Tibial artery (tissue), 4 donors: ENCODE measurements at regions not wholly inside any gene's neighbourhood (a gene's known extent, or its start where the extent isn't known, plus 50 kb on each side); places are given as distances from the start of the nearest gene placed in this dataset.

Experiments used
- DNase-seq, 2 donors: peaks; one replicate each; pipeline ENCODE4 v3.0.0-alpha.2; 2019
- H3K27ac ChIP-seq, 2 donors: fragments of 200-600 bp; sonication (generic) in 1 of 2; 1 replicate in 1 of 2; 2 replicates in 1 of 2; pipeline ENCODE4 v1.5.1; 2018 to 2019; ENCODE audit warnings: mild to moderate bottlenecking in 1 of 2
- H3K27me3 ChIP-seq, 2 donors: fragments of 200-600 bp; sonication (generic) in 1 of 2; one replicate each; pipeline versions ENCODE4 v1.5.1 to v1.6.0; 2016 to 2019
- H3K36me3 ChIP-seq, 3 donors: fragments of 200-600 bp; sonication (generic) in 2 of 3; one replicate each; pipeline ENCODE4 v1.5.1; 2016 to 2019; ENCODE audit warnings: mild to moderate bottlenecking in 2 of 3
- H3K4me1 ChIP-seq, 4 donors: fragments of 200-600 bp; sonication (generic) in 2 of 4; 1 replicate in 3 of 4; 2 replicates in 1 of 4; pipeline ENCODE4 v1.5.1; 2016 to 2019
- H3K4me3 ChIP-seq, 2 donors: fragments of 200-600 bp; sonication (generic) in 1 of 2; 1 replicate in 1 of 2; 2 replicates in 1 of 2; pipeline ENCODE4 v1.5.1; 2018 to 2019; ENCODE audit warnings: mild to moderate bottlenecking in 2 of 2
- H3K9me3 ChIP-seq, 3 donors: fragments of 200-600 bp; sonication (generic) in 1 of 3; one replicate each; pipeline ENCODE4 v1.5.1; 2016 to 2019
- intact Hi-C: fragments of 100-400 bp; cut with DNase I; formaldehyde crosslinking; loops from one replicate; pipeline ENCODE4 v1.15.0; 2023; ENCODE audit warnings: low total_unique reads
- TF ChIP-seq, protein P1 (sequence below), 2 experiments: fragments of 200-600 bp in 1 of 2; fragments of 450-650 bp in 1 of 2; IDR thresholded peaks; one replicate each; pipeline ENCODE4 v1.5.1; 2017 to 2019; ENCODE audit warnings: antibody characterized with exemption in 2 of 2, mild to moderate bottlenecking in 1 of 2, moderate library complexity in 1 of 2

DNA sequence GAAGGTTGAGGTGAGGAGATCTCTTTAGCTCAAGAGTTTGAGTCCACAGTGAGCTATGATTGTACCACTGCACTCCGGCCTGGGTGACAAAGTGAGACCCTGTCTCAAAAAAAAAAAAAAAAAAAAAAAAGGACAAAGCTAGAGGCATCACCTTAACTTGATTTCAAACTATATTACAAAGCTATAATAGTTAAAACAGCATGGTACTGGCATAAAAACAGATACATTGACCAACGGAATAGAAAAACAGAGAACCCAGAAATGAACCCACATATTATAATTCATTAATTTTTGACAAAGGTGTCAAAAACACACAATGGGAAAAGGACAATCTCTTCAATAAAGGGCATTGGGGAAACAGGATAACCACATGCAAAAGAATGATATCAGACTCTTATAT lies 50.8 kb upstream of the MBOAT1 start:
- TF ChIP-seq, protein P1, sequence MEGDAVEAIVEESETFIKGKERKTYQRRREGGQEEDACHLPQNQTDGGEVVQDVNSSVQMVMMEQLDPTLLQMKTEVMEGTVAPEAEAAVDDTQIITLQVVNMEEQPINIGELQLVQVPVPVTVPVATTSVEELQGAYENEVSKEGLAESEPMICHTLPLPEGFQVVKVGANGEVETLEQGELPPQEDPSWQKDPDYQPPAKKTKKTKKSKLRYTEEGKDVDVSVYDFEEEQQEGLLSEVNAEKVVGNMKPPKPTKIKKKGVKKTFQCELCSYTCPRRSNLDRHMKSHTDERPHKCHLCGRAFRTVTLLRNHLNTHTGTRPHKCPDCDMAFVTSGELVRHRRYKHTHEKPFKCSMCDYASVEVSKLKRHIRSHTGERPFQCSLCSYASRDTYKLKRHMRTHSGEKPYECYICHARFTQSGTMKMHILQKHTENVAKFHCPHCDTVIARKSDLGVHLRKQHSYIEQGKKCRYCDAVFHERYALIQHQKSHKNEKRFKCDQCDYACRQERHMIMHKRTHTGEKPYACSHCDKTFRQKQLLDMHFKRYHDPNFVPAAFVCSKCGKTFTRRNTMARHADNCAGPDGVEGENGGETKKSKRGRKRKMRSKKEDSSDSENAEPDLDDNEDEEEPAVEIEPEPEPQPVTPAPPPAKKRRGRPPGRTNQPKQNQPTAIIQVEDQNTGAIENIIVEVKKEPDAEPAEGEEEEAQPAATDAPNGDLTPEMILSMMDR (IDR thresholded peaks at IDR 0.05): no peak
- no peak overlapping the region for H3K27ac ChIP-seq
- H3K9me3 ChIP-seq: peaks cover 0 to 8% (median 0%) of the 10 kb centered on the region in 3 donors
- peaks cover 0 to 3% (median 0%) of the 10 kb centered on the region in 4 donors for H3K4me1 ChIP-seq
- intact Hi-C loops: no loop called here
- no peaks in the 10 kb centered on the region for H3K36me3 ChIP-seq
- DNase-seq: no peak
- H3K4me3 ChIP-seq: no peak overlapping the region
- no peaks in the 10 kb centered on the region for H3K27me3 ChIP-seq

DNA sequence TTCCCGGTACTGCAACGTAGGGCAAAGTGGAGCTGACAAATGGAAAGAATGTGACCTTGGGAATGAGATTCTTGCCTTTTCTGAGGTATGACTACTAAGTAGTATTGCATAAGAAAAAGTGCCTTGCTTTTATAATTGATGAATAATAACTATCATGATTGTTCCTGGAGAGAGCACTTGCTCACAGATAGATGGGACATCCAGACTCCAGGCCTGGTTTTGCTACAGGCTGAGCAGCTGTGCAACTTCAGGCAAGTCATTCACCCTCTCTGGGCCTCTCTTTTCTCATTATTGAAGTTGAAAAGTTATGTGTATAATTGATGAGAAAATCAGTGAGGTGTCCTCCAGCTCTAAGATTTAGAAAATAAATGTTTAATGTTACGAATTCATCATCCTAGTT lies 53.6 kb upstream of the MBOAT1 start:
- no peak overlapping the region for H3K27ac ChIP-seq
- peaks cover 0 to 3% (median 0%) of the 10 kb centered on the region in 4 donors for H3K4me1 ChIP-seq
- intact Hi-C loops: no loop called here
- H3K9me3 ChIP-seq: peaks cover 0 to 8% (median 0%) of the 10 kb centered on the region in 3 donors
- TF ChIP-seq, protein P1 (IDR thresholded peaks at IDR 0.05): no peak
- H3K36me3 ChIP-seq: no peaks in the 10 kb centered on the region
- DNase-seq: no peak
- no peak overlapping the region for H3K4me3 ChIP-seq
- no peaks in the 10 kb centered on the region for H3K27me3 ChIP-seq

DNA sequence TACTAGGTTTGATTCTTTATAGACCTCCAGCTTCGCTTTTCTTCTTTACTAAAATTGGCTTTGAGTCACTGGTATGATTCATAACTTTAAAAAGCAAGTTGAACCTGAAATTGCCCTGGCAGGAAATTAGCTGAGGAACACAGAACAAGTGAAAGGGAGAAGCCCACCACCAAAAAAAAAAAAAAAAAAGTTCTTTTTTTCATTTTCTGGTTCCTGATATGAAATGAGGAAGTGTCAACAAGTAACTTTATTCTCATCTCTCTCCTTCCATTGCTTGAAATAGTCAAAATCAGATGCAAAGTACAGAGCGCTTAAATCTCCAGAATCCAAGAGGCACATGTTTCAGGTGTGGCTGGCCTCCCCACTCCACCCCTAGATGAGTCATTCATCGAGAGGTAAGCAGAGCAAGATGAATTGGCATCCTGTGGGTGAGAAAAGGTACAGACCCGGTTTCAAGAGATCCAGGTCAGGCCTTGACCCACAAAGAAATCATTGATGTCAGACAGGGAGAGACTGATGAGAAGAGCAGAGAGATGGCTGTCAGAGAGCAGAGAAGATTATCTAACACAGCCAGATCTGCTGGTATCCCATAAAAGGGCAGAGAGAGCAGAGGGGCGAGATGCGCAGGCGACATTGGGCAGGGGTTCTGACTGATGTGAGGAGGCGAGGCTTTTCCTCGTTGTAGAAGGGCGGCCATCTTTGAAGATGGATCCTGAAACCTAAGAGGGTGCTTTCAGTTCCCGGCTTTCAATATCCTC lies 54.8 kb upstream of the MBOAT1 start:
- intact Hi-C loops: no loop called here
- Histone ChIP-seq H3K4me1 (peaks cover 0 to 3% (median 0%) of the 10 kb centered on the region in 4 donors), H3K27me3 (no peaks in the 10 kb centered on the region), H3K27ac (no peak overlapping the region), H3K36me3 (no peaks in the 10 kb centered on the region), H3K4me3 (no peak overlapping the region), H3K9me3 (peaks cover 0 to 8% (median 0%) of the 10 kb centered on the region in 3 donors)
- DNase-seq: no peak
- TF ChIP-seq, protein P1 (IDR thresholded peaks at IDR 0.05): no peak

DNA sequence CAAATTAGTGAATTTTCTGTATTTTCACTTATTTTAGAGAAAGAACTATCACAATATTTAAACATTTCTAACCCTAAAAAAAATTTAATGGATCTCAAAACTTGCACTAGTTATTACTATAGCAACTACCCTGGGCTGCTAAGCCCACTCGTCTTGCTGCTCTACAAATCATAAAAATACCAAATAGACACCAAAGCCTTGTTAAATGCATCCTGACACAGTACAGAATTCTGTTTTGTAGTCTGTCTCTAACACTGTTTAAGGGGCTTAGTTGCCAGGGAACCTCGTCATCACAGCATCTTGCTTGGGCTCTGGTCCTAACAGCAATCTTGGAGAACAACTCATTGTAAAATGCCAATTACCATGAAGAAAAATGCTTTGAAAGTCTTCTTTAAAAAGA lies 56.9 kb upstream of the MBOAT1 start:
- H3K9me3 ChIP-seq: no peaks in the 10 kb centered on the region
- no peaks in the 10 kb centered on the region for H3K27me3 ChIP-seq
- H3K36me3 ChIP-seq: no peaks in the 10 kb centered on the region
- intact Hi-C loops: no loop called here
- TF ChIP-seq, protein P1 (IDR thresholded peaks at IDR 0.05): no peak
- no peak overlapping the region for H3K27ac ChIP-seq
- H3K4me3 ChIP-seq: no peak overlapping the region
- H3K4me1 ChIP-seq: peaks cover 0 to 3% (median 0%) of the 10 kb centered on the region in 4 donors
- DNase-seq: no peak

DNA sequence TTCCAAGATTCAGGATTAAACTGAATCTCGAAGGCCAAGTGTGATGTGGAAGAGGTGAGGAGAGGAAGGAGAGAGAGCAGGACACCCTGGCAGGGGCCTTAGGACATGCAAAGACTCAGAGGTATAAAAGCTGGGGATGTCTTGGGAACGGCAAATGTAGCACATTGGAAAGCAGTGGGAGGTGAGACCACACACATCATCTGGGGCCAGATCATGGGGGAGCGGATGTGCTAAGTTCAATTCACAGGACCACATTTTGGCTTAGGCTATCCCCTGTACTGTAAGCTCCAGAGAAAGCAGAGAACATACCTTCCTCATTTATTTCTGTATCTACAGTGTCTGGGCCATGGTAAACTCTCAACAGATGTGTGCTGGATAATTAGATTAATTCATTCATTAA lies 59.5 kb upstream of the MBOAT1 start:
- H3K27ac ChIP-seq: no peak overlapping the region
- intact Hi-C loops: no loop called here
- no peak for DNase-seq
- TF ChIP-seq, protein P1 (IDR thresholded peaks at IDR 0.05): no peak
- no peak overlapping the region for H3K4me3 ChIP-seq
- no peaks in the 10 kb centered on the region for H3K36me3 ChIP-seq
- no peaks in the 10 kb centered on the region for H3K27me3 ChIP-seq
- no peaks in the 10 kb centered on the region for H3K9me3 ChIP-seq
- peaks cover 0 to 3% (median 0%) of the 10 kb centered on the region in 4 donors for H3K4me1 ChIP-seq
